ENCODE measurements at regions not wholly inside any gene's neighbourhood (a gene's known extent, or its start where the extent isn't known, plus 50 kb on each side); places are given as distances from the start of the nearest gene placed in this dataset.
"Not testable (repeated sequence)": the region's sequence is repeated elsewhere in the genome, so short reads cannot be mapped to it uniquely, and the experiment has no call there.

DNA sequence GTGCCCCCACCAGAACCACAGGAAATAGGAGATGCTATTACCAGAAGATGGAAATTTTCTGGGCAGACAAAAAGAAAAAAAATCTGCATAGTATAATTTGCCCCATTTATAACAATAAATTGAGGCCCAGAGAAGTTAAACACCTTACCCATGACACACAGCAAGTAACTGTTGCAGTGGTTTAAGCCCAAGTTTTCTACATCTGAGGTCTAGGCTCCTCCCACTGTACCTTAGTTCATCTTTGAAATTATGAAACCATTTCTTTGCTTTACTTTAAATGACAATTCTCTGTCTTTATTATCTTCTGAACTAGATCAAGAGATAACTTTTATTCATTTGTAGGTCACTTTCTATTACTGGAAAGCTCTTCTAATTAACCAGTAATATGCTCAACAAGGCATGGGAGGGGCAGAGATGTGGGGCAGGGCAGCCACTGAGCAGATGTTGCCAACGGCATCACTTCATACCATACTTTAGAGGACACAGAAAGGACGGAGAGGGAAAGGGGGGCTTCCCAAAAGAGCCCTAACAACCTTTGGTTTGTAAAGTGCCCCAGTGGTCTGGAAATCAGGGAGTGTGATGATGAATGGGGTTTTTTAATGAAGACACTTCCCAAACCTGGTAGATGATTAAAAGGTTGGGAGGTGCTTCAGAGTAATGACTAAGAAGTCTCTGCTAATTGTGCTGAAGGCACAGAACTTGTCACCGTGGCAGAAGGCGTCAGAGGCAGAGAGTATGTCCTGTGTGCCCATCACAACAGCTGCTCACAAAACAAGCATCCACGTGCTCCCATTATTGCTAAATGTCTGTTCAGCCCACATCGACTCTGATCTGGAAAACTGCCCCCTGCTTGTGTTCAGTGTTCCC lies 342.5 kb downstream of the SHQ1 start:
- Histone ChIP-seq H3K4me1 (no peaks in the 10 kb centered on the region), H3K9me3 (no peaks in the 10 kb centered on the region), H3K27me3 (no peaks in the 10 kb centered on the region), H3K27ac (no peak overlapping the region), H3K4me3 (no peak overlapping the region), H3K36me3 (no peaks in the 10 kb centered on the region)
- ATAC-seq (no peak), DNase-seq (no peak)
- intact Hi-C loops (cut with DNase I; ENCODE audit: low total_unique reads) (no loop called here), in situ Hi-C loops (cut with MboI; ENCODE audit: low sequenced_read_pairs in 4 of 4) (no loop called here)
- TF ChIP-seq POLR2A (IDR thresholded peaks at IDR 0.05), result no peak
- TF ChIP-seq, protein P1, sequence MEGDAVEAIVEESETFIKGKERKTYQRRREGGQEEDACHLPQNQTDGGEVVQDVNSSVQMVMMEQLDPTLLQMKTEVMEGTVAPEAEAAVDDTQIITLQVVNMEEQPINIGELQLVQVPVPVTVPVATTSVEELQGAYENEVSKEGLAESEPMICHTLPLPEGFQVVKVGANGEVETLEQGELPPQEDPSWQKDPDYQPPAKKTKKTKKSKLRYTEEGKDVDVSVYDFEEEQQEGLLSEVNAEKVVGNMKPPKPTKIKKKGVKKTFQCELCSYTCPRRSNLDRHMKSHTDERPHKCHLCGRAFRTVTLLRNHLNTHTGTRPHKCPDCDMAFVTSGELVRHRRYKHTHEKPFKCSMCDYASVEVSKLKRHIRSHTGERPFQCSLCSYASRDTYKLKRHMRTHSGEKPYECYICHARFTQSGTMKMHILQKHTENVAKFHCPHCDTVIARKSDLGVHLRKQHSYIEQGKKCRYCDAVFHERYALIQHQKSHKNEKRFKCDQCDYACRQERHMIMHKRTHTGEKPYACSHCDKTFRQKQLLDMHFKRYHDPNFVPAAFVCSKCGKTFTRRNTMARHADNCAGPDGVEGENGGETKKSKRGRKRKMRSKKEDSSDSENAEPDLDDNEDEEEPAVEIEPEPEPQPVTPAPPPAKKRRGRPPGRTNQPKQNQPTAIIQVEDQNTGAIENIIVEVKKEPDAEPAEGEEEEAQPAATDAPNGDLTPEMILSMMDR (IDR thresholded peaks at IDR 0.05 in 4 of 5, conservative IDR thresholded peaks at IDR 0.05 in 1 of 5), result no peak

DNA sequence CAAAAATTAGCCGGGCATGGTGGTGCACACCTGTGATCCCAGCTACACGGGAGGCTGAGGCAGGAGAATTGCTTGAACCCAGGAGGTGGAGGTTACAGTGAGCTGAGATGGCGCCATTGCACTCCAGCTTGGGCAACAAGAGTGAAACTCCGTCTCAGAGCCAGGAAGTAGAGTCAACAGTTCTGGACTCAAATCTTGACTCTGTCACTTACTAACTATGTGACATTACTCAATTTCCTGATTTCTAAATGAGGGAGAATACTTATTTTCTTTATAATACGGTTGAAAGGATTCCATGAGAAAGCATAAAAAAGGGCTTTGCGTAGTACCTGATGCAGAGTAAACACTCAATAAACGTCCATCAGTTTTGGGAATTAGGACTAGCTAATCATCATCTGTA lies 350.7 kb downstream of the SHQ1 start:
- DNase-seq; H3K27ac ChIP-seq; ATAC-seq; intact Hi-C loops (cut with DNase I; ENCODE audit: low total_unique reads); in situ Hi-C loops (cut with MboI; ENCODE audit: low sequenced_read_pairs in 4 of 4); H3K27me3 ChIP-seq; H3K36me3 ChIP-seq; H3K4me1 ChIP-seq; H3K9me3 ChIP-seq; H3K4me3 ChIP-seq: not testable (repeated sequence)

DNA sequence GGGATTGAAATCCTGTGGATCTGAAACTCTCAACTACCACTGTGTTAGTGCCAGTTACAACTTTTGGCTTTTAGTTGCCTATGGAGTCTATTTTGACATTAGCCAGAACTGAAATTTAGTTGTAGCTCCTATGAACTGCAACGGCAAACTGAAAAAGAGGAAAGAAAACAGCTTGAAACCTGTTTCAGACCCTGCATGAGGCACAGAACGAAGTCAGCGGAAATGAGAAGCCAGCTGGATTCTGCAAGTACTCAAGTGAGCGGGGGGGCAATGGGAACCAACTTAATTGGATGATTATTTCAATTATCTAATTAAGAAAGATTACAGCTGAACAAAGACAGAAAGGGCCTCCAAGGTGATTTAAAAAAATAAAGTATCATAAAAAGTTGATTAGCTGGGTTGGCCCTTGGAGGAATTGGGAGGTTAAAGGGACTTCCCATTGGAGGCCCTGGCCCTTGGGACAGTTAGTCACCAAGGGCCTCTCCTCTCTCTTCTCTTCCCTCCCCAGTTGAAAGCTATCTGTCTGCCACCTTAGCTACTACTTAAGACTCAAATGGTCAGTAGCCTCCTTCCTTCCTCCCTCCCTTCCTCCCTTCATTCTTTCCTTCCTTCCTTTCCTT lies 352.1 kb downstream of the SHQ1 start:
- H3K4me1 ChIP-seq, result no peaks in the 10 kb centered on the region
- H3K4me3 ChIP-seq, result no peak overlapping the region
- in situ Hi-C loops (cut with MboI; ENCODE audit: low sequenced_read_pairs in 4 of 4), result no loop called here
- no peaks in the 10 kb centered on the region for H3K27me3 ChIP-seq
- no peaks in the 10 kb centered on the region for H3K9me3 ChIP-seq
- no peaks in the 10 kb centered on the region for H3K36me3 ChIP-seq
- no peak overlapping the region for H3K27ac ChIP-seq
- no peak for ATAC-seq
- intact Hi-C loops (cut with DNase I; ENCODE audit: low total_unique reads), result no loop called here
- TF ChIP-seq, protein P1 (IDR thresholded peaks at IDR 0.05 in 4 of 5, conservative IDR thresholded peaks at IDR 0.05 in 1 of 5), result no peak
- TF ChIP-seq POLR2A (IDR thresholded peaks at IDR 0.05), result no peak
- DNase-seq, result no peak

DNA sequence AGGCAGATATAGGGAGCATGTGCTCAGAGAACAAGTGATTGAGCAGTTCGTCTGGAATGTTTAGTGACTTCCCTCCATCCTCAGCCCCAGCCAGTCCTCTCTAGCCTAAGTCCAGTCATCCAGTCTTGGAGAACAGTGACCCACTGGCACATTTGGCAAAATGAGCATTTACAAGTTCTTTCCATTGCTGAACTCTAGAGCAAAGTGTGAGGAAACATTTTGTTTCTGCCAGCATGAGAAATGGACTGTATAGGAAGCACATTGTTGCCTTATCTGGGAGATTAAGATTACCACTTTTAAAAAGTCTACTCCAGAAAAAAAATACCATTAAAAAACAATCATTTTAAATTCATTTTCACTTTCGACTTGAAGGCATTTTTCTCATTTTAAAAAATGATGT lies 353.6 kb downstream of the SHQ1 start:
- no peaks in the 10 kb centered on the region for H3K9me3 ChIP-seq
- in situ Hi-C loops (cut with MboI; ENCODE audit: low sequenced_read_pairs in 4 of 4), result no loop called here
- DNase-seq, result no peak
- ATAC-seq, result no peak
- no peak overlapping the region for H3K27ac ChIP-seq
- no peaks in the 10 kb centered on the region for H3K36me3 ChIP-seq
- TF ChIP-seq POLR2A (IDR thresholded peaks at IDR 0.05), result no peak
- TF ChIP-seq, protein P1 (IDR thresholded peaks at IDR 0.05 in 4 of 5, conservative IDR thresholded peaks at IDR 0.05 in 1 of 5), result no peak
- H3K4me1 ChIP-seq, result no peaks in the 10 kb centered on the region
- no peak overlapping the region for H3K4me3 ChIP-seq
- intact Hi-C loops (cut with DNase I; ENCODE audit: low total_unique reads), result no loop called here
- H3K27me3 ChIP-seq, result no peaks in the 10 kb centered on the region

DNA sequence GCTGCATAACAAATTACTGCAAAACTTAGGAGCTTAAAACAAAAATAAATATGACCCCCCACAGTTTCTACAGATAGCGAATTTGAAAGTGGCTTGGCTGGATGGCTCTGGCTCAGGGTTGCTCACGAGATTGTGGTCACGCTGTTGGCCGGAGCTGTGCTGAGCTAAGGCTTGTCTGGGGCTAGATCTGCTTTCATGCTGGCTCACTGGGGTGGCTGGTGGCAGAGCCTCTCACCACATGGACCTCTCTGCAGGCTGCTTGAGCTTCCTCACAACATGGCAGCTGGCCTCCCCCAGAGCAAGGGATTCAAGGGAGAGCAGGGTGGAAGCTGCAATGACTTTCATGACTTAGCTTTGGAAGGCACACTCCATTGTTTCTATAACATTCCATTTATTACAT lies 354.1 kb downstream of the SHQ1 start:
- TF ChIP-seq POLR2A (IDR thresholded peaks at IDR 0.05), result no peak
- TF ChIP-seq, protein P1 (IDR thresholded peaks at IDR 0.05 in 4 of 5, conservative IDR thresholded peaks at IDR 0.05 in 1 of 5), result no peak
- H3K27me3 ChIP-seq, result no peaks in the 10 kb centered on the region
- intact Hi-C loops (cut with DNase I; ENCODE audit: low total_unique reads) (no loop called here), in situ Hi-C loops (cut with MboI; ENCODE audit: low sequenced_read_pairs in 4 of 4) (no loop called here)
- H3K9me3 ChIP-seq, result no peaks in the 10 kb centered on the region
- no peaks in the 10 kb centered on the region for H3K36me3 ChIP-seq
- no peak overlapping the region for H3K4me3 ChIP-seq
- no peak overlapping the region for H3K27ac ChIP-seq
- ATAC-seq (no peak), DNase-seq (no peak)
- no peaks in the 10 kb centered on the region for H3K4me1 ChIP-seq

All from gastrocnemius medialis (tissue), 4 donors.